Sigmoid colon (tissue), 4 donors: ENCODE measurements at regions not wholly inside any gene's neighbourhood (a gene's known extent, or its start where the extent isn't known, plus 50 kb on each side); places are given as distances from the start of the nearest gene placed in this dataset.

Experiments
- EP300 ChIP-seq, 4 donors: sonication (generic); formaldehyde crosslinking; IDR thresholded peaks; one replicate each; pipeline ENCODE4 v1.6.1; 2017; ENCODE audit warnings: antibody characterized with exemption in 4 of 4
- POLR2A ChIP-seq, 2 donors: fragments of 450-650 bp; IDR thresholded peaks; one replicate each; pipeline ENCODE4 v1.6.1; 2016; ENCODE audit warnings: antibody characterized with exemption in 2 of 2, mild to moderate bottlenecking in 2 of 2, moderate library complexity in 2 of 2
- POLR2AphosphoS5 ChIP-seq, 4 donors: sonication (generic); formaldehyde crosslinking; IDR thresholded peaks; one replicate each; pipeline ENCODE4 v1.6.1; 2017; ENCODE audit warnings: antibody characterized with exemption in 4 of 4
- TF ChIP-seq, protein P1 (sequence below), 4 experiments: fragments of 450-650 bp in 3 of 4; fragments of 200-600 bp in 1 of 4; IDR thresholded peaks; one replicate each; pipeline ENCODE4 v1.5.1; 2016 to 2019; ENCODE audit warnings: antibody characterized with exemption in 4 of 4, mild to moderate bottlenecking in 3 of 4, moderate library complexity in 2 of 4

GRCh38 chr5:68960961-68961360, 132.9 kb upstream of the SLC30A5 start:
- TF ChIP-seq, protein P1, sequence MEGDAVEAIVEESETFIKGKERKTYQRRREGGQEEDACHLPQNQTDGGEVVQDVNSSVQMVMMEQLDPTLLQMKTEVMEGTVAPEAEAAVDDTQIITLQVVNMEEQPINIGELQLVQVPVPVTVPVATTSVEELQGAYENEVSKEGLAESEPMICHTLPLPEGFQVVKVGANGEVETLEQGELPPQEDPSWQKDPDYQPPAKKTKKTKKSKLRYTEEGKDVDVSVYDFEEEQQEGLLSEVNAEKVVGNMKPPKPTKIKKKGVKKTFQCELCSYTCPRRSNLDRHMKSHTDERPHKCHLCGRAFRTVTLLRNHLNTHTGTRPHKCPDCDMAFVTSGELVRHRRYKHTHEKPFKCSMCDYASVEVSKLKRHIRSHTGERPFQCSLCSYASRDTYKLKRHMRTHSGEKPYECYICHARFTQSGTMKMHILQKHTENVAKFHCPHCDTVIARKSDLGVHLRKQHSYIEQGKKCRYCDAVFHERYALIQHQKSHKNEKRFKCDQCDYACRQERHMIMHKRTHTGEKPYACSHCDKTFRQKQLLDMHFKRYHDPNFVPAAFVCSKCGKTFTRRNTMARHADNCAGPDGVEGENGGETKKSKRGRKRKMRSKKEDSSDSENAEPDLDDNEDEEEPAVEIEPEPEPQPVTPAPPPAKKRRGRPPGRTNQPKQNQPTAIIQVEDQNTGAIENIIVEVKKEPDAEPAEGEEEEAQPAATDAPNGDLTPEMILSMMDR (IDR thresholded peaks at IDR 0.05), result no peak
- TF ChIP-seq EP300 (IDR thresholded peaks at IDR 0.05) (no peak), POLR2A (IDR thresholded peaks at IDR 0.05) (no peak), POLR2AphosphoS5 (IDR thresholded peaks at IDR 0.05) (no peak)
